Stimulated activated CD8-positive, alpha-beta memory T cell treated with anti-CD3 and anti-CD28 coated beads, Interleukin-15, amount 100 ng/mL, for 24 hours (primary cell): ENCODE measurements at regions not wholly inside any gene's neighbourhood (a gene's known extent, or its start where the extent isn't known, plus 50 kb on each side); places are given as distances from the start of the nearest gene placed in this dataset.
"Not testable (repeated sequence)": the region's sequence is repeated elsewhere in the genome, so short reads cannot be mapped to it uniquely, and the experiment has no call there.

Experiments used
- DNase-seq: peaks from one replicate; pipeline ENCODE4 v3.0.0-alpha.2; 2020; ENCODE audit warnings: low read depth

- DNase-seq, result no peak
Measured at GRCh38 chr9:85202596-85202995, 533.1 kb downstream of the NTRK2 start.

- DNase-seq, result no peak
Measured at GRCh38 chr9:85200726-85201404, 531.3 kb downstream of the NTRK2 start.

- DNase-seq, result no peak
Measured at GRCh38 chr9:85199866-85200495, 530.5 kb downstream of the NTRK2 start.

GRCh38 chr9:85192750-85193149 is 523.2 kb downstream of the NTRK2 start:
- no peak for DNase-seq

- no peak for DNase-seq
Measured at GRCh38 chr9:85186218-85186585, 516.7 kb downstream of the NTRK2 start.

GRCh38 chr9:85185486-85186217 is 516.1 kb downstream of the NTRK2 start:
- DNase-seq, result no peak

- DNase-seq, result no peak
Measured at GRCh38 chr9:85182383-85182782, 512.9 kb downstream of the NTRK2 start.

GRCh38 chr9:85178474-85178873 is 508.9 kb downstream of the NTRK2 start:
- DNase-seq, result no peak

- no peak for DNase-seq
Measured at GRCh38 chr9:85173967-85174366, 504.4 kb downstream of the NTRK2 start.

GRCh38 chr9:85172001-85172978 is 502.8 kb downstream of the NTRK2 start:
- DNase-seq, result no peak

- DNase-seq, result no peak
Measured at GRCh38 chr9:85171163-85171562, 501.6 kb downstream of the NTRK2 start.

GRCh38 chr9:85168412-85168811 is 498.9 kb downstream of the NTRK2 start:
- DNase-seq, result no peak

- DNase-seq, result no peak
Measured at GRCh38 chr9:85167146-85167545, 497.6 kb downstream of the NTRK2 start.

GRCh38 chr9:85163825-85164224 is 494.3 kb downstream of the NTRK2 start:
- no peak for DNase-seq

GRCh38 chr9:85163415-85163814 is 493.9 kb downstream of the NTRK2 start:
- no peak for DNase-seq

- no peak for DNase-seq
Measured at GRCh38 chr9:85162822-85163221, 493.3 kb downstream of the NTRK2 start.

GRCh38 chr9:85160944-85161343 is 491.4 kb downstream of the NTRK2 start:
- not testable (repeated sequence) for DNase-seq

- no peak for DNase-seq
Measured at GRCh38 chr9:85158512-85158911, 489.0 kb downstream of the NTRK2 start.

GRCh38 chr9:85157772-85158171 is 488.2 kb downstream of the NTRK2 start:
- no peak for DNase-seq

- no peak for DNase-seq
Measured at GRCh38 chr9:85156652-85157051, 487.1 kb downstream of the NTRK2 start.

GRCh38 chr9:85155352-85155751 is 485.8 kb downstream of the NTRK2 start:
- DNase-seq, result no peak

- no peak for DNase-seq
Measured at GRCh38 chr9:85151741-85152140, 482.2 kb downstream of the NTRK2 start.
